UCSD-AML1 (cell line): ENCODE measurements at regions not wholly inside any gene's neighbourhood (a gene's known extent, or its start where the extent isn't known, plus 50 kb on each side); places are given as distances from the start of the nearest gene placed in this dataset.

Source experiments
- DNase-seq: peaks from one replicate; lab custom pipeline; 2025; ENCODE audit not compliant: unreplicated experiment; lab: John Stamatoyannopoulos, UW

DNA sequence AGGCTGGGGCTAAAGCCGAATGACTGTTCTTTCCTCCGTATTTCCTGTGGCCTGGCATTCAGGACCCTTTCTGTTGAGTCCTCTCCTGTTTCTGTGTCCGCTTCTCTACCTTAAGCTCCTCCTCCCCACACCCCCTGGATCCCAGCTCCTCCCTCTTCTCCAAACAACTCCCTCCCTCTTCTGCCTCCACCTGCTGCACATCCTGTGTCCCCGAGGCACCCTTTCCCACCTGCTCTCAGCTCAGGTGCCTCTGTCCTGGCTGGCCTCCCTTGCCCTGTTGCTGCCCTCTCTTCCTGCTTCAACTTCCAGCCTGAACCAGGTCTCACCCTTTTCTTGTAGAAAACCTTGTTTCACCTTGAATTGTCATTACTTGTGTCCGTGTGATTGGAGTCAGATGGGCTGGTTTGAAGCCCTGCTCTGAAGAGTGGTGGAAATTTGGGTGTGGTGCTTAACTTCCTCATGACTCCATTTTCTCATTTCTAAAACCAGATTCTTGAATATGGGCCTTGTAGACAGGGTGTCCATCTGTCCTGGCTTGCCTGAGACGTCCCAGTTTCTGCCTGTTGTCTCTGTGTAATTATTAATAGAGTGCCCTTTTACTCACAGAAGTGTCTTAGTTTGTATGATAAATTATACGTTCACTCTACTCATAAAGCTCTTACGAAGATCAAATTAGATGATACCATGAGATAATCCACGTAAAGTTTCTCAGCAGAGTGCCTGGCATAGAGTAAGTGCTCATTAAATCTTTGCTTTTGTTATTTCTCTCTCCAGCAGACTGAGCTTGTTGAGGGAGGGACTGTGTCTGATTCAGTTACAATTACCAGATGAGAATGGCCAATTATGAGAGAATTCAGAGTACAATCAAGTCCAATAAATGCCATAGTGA lies 58.9 kb upstream of the TRABD2B start:
- DNase-seq = no peak

DNA sequence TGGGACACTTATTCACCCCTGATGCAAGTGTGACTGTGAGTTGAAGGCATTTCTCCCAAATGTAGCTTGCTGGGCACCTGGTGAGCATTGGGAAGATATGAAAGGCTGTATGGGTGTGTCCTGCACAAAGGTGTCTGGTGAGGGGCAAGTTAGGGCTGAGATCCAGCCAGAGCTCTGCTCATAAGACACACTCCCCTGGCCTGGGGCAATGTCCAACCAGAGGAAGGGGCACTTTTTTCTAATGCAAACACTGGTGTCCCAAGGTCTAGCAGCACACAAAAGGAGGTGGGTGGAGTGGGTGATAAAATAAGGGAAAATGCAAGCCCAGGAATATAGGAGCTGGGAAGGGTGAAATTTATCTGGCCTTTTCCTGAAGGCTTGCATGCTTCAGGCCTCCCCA lies 57.0 kb upstream of the TRABD2B start:
- no peak for DNase-seq

DNA sequence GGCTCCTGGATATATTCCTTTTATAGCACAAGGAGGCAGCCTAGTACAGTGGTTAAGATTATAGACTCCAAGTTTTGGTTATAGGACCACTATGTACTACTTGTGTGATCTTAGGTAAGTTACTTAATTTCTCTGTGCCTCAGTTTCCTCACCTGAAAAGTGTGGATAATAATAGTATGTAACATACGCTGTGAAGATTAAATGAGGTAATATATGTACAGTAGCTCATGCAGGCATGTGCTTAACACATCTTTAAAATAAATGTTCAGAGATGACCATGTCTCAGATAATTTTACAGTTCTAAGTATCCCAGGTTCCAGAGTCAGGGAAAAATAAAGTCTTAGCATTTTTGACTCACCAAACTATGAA lies 55.7 kb upstream of the TRABD2B start:
- DNase-seq = no peak

DNA sequence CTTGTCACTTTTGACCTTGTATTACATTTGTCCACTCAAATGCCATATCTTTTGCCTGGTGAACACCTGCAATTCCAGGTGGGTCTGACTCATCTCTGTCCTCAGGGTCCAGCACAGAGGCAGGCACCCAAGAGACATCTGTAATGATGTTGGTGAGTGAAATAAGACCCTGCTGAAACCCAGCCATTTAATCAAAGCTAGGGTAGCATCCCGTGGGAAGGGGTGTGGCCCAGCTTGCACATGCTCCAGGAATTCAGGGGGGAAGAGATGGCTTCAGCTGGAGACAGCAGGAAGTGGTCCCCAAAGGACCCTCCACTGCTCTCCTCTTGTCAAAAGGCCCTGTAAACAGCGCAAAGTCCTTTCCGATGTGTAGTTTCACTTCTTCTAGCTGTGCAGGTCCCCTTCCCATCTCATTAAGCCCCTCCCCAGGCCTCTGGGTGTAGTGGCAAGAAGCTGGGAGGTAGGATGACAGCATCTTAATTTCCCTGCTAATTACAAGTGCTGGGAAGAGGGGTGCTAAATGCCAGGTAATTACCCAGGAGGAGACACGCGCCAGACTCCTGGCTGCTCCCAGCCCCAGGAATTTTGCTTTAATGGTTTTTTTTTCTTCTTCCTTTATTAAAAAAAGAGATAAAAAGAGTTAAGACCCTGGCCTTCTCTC lies 54.4 kb upstream of the TRABD2B start:
- DNase-seq = no peak

DNA sequence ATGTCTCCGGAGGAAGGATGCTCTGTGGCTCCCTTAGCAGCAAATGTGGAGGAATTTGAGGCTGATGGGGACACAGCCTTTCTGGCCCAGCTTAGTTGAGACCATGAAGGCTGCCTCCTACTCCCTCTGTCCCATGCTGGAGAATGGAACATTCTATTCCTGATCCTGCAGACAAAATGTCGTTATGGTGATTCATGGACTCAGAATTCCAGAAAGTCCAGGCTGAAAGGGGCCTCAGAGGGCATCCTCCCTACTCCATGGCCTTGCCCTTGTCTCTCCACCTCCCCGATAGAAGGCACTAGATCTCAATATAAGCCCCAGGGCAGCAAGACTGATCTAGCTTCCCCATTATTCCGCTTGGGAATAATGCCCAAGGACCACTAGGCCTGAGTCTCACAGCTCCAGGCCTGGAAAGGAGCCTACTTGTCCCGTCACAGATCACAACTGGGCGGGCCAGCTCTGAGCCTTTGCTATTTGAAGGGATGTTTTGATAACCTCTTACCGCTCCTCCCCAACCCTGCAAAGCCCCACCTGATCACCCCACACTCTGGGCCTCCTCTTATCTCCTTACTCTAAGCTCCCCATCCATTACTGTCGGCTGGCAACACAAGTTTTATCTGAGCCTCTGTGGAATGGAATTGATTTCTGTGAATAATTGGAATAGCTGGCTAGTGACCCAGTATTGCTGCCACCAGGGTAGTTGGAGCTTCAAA lies 52.8 kb upstream of the TRABD2B start:
- no peak for DNase-seq

DNA sequence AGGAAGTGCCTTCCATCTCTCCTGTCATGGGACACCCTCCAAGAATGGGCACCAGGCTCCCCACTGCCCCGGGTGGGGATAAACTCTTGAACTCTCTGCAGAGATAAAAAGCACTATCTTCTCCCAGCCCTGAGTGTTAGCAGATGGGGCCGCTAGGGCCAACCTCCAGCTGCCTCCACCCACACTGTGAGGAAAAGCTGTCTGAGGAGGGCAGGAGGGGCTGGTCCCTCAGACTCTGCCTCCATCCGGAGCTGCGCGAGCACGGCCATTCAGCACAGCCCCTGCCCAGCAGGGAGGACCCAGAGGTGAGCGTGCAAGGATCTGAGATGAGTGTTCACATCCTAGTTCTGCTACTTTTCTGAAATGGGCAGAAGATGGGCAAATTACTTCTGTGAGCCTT lies 51.8 kb upstream of the TRABD2B start:
- no peak for DNase-seq

DNA sequence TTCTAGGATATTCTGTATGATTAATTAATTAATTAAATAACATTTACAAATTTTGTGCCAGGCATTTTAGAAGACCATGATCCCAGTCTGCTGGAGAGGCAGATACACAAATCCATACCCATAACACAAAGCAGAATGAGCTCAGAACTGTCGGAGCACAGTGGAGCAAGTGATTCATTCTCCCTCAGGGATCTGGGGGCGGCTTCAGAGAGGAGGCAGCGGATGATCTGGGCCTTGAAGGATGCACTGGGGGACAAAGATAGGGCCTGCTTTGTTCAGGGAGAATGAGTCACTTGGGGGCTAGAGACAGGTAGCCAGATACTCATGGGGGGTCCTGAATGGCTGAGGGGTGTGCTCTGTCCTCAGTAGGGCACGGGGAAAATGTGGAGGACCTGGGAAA lies 50.9 kb upstream of the TRABD2B start:
- DNase-seq = no peak

DNA sequence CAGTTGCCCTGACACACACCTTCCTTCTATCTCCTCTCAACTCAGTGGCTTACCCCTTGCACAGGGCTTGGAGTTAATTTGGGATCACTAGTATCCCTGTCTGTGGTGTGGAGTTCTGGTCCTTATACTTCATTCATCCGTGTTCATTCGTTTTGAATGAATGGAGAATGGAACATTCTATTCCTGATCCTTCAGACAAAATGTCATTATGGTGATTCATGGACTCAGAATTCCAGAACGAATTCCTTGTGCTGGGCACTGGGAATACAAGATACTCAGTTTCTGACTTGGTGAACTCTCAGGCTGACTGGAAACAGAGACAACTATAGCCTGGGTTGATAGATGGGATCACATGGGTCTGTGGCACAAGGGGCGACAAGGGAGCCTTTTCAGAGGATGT lies 49.9 kb upstream of the TRABD2B start:
- no peak for DNase-seq
